ENCODE measurements at regions not wholly inside any gene's neighbourhood (a gene's known extent, or its start where the extent isn't known, plus 50 kb on each side); places are given as distances from the start of the nearest gene placed in this dataset.
"Not testable (repeated sequence)": the region's sequence is repeated elsewhere in the genome, so short reads cannot be mapped to it uniquely, and the experiment has no call there.

DNA sequence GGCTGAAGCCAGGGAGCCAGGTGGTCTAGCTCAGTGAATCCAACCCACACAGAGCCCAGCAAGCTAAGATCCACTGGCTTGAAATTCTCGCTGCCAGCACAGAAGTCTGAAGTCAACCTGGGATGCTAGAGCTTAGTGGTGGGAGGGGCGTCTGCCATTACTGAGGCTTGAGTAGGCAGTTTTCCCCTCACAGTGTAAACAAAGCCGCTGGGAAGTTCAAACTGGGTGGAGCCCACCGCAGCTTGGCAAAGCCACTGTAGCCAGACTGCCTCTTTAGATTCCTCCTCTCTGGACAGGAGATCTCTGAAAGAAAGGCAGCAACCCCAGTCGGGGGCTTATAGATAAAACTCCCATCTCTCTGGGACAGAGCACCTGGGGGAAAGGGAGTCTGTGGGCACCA, 452.1 kb downstream of the NR4A2 start:
- not testable (repeated sequence) for DNase-seq

DNA sequence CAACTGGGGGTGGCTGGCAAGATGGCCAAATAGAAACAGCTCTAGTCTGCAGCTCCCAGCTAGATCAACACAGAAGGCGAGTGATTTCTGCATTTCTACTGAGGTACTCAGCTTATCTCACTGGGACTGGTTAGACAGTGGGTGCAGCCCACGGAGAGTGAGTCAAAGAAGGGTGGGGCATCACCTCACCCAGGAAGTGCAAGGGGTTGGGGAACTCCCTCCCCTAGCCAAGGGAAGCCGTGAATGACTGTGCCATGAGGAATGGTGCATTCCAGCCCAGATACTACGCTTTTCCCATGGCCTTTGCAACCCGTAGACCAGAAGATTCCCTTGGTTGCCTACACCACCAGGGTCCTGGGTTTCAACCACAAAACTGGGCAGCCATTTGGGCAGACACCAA, 452.6 kb downstream of the NR4A2 start:
- not testable (repeated sequence) for DNase-seq

- DNase-seq, result no peak
These were observed 460.1 kb downstream of the NR4A2 start for GRCh38 chr2:155872396-155872795.

DNA sequence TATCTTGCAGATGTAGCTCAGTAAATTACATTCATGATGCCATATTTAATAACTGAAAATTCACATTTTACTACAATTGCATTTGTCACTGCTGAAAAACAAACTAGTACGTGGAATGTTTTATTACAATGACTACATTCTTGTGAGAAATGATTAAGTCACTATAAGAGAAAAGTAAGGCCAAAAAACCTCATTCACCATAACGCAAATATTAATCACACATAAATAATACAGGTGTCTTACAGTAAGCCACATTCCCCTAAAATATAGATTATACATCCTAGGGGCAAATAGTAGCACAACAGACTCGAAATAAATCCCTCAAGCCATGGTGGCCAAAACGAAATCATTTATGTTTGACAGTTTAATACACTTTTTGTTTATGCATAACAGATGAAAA, 460.6 kb downstream of the NR4A2 start:
- no peak for DNase-seq

DNA sequence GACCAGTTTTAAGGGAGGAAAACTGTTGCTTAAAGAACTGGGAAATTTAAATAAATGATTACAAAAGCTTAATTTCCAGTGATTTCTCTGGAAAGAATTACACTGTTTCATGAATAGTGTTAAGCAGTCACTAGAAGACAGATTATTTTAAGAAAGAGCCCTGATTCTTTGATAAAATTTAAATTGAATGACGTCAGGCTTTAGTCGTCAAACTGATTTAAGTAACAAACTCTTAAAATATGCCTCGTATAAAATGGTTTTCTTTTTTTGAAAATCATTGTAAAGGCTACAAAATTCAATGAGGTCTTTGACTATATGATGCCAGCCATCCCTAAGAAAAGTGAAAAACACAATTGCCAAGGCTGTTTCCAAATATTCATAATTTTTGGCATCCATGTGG, 465.0 kb downstream of the NR4A2 start:
- DNase-seq, result no peak

DNA sequence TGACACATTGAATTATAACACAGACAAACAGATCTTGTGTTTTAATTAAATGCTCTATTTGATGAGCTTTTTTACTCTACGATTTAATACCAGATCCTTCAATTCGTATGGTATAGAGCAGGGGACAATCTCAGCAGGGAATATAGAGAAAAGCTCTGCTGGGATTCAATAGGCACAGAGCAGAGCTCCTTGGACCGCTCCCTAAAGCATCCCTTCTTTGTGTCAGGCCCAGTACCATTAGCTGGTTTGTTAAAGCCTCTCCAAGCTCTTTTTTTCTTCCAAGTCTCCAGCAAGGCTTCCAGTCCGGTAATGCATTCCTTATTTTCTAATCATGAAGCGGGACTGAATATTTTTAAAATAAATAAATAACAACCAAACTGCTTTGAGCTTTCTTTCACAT, 466.0 kb downstream of the NR4A2 start:
- no peak for DNase-seq

DNA sequence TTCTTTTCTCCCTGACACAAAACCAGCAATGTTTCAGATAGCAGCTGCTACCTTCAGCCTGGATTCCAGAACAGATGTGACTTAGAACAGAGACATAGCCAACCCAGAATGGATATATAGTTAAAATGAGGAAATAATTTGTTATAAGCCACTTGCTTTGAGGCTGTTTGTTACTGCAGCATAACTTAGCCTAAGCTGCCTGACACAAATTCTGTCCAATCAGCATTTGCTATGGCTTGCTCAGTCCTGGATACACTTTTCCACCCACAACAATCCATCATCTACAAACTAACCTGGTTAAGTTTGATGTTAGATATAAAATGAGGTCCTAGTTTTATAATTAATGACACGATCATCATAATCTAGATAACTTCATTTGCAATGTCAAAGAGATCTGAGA, 480.4 kb downstream of the NR4A2 start:
- DNase-seq, result no peak

GRCh38 chr2:155846259-155846658, 486.3 kb downstream of the NR4A2 start:
- no peak for DNase-seq

- DNase-seq, result no peak
These were observed 488.1 kb downstream of the NR4A2 start for GRCh38 chr2:155844461-155844860.

DNA sequence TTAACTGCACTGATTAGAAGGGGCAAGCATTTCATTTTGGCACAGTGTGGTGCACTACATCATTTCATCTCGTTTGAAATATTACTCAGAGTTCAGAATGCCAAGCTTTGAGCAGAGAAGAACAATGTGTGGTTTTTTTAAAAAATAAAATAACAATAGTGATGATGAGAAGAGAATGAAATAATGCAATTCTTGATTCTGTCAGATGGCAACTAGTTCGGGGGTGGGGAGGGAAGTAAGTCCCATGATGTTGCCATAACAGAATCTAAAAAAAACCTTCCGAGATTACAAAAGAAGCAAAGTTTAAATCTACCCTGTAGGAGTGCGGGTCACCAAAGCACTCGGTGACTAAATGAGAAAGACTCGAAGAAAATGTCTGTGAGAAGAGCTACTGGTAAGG, 490.4 kb downstream of the NR4A2 start:
- DNase-seq, result no peak

GRCh38 chr2:155841442-155841841, 491.1 kb downstream of the NR4A2 start:
- DNase-seq, result no peak

- DNase-seq, result no peak
These were observed 491.9 kb downstream of the NR4A2 start for GRCh38 chr2:155840661-155841060.

DNA sequence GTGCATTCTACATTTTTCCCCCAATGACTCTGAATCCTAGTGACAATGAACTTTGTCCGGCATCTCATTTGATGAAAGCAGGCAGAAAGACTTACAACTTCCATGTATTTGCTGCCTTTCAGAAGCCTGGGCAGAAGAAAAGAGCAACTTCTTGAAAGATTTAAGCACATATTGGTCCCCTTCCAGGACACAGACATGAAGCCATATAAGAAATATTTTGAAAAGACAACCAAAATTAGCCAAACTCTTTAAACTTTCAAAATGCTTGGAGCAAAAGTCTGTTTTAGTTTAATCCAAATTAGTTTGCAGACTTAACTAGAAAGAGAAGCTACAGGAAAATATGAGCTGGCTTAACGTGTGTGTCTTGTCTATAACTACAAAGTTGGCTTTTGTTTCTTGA, 492.5 kb downstream of the NR4A2 start:
- no peak for DNase-seq

DNA sequence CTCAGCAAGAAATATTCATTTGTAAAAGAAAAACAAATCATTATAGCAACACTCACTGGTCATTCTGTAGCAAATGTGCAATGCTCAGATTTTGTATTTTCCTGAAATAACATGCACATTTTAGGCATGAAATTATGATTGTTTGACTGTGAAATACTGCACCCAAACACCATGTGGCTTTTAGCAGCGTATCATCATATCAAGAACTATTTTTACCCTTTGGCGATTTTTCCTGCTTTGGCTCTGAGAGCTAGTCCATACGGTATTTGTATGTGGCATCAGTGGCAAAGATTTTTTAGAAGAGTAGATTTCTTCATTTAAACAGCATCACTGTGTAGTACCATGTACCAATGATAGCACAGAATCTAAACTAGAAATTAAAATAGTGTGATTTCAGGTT, 493.1 kb downstream of the NR4A2 start:
- DNase-seq, result no peak

DNA sequence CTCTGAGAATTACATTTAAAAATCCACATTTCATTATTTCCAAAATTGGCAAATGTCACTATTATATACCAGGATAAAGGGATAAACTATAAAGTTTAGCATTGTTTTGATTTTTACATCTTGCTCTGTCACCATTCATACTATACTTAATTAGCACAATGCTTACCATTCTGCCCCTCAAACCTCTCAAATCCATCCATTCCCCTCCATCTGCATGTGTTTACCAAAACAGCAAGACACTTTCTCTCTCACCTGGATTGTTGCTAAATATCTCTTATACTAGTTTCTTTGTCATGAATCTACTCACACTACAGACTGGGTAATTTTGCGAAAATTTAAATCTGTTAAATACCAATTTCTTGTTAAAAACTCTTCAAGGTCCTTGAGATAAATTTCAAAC, 496.1 kb downstream of the NR4A2 start:
- no peak for DNase-seq

DNA sequence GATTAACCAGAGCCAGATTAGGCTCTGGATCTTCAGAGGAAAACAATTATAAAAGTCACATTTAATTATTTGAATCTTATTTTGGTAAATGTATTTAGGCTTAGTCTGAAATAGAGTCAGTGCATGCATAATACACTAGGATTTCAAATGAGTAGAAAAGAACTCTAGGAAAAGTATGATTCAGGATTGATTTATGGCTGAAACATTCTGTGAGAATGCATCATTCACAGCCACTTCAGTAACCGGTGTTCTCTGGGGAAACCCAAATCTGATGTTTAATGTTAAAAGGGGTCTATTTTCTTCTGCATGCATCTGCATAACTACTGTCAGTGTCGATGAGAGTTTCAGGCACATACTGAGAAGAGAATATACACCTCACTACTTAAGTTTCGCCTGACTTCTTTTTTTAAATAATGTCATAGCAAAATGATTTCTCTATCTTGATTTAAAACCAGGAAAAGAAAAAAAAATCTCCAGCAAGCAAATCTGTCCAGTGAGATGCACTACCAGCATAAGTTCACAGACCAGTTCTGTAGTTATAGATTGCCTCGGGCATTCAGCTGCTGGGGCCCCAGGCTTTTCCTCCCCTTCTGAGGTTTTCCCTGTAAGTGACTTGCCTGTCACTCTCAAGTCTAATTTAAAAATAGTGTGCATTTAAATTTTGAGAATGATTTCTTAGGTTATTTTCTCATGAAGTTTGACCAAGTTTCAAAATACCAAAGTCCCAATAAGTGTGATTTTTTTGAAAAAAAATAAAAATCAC, 501.5 kb downstream of the NR4A2 start:
- no peak for DNase-seq

DNA sequence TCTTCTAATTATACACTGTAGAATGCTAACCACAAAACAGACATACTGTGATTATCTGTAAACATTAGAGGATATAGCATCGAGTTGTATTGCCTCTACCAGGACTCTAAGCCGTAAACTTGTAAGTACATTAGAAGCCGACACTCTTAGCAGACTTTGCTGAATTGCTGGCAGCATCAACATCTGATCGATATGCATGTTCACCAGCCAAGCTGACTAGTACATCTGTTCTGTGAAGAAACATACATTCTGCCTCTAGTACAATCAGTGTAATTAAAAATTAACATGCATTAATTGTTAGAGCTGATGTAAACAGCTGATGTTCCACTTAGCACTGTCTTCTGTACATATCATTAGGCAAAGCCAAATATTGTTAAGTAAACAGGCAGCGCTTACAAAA, 502.2 kb downstream of the NR4A2 start:
- no peak for DNase-seq

- DNase-seq, result no peak
These were observed 506.6 kb downstream of the NR4A2 start for GRCh38 chr2:155825876-155826275.

DNA sequence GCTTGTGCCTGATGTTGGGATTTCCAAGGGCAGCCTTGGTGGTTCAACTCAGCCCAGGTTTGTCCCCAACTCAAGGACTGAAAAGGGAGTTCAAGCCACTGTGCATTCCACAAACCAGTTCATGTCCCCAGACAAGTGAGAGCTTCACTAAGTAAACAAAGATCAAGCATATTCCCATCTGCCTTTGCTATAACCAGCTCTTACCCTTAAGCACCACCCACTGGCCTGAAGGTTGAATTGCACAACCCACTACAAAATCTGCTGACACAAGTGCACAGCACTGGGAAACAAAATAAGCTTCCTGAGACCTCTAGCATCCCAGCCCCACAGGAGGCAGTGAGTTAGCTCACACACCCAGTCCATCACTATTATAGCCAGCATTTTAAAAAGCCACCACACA, 516.7 kb downstream of the NR4A2 start:
- DNase-seq, result no peak

- DNase-seq, result no peak
These were observed 517.2 kb downstream of the NR4A2 start for GRCh38 chr2:155815275-155815674.

DNA sequence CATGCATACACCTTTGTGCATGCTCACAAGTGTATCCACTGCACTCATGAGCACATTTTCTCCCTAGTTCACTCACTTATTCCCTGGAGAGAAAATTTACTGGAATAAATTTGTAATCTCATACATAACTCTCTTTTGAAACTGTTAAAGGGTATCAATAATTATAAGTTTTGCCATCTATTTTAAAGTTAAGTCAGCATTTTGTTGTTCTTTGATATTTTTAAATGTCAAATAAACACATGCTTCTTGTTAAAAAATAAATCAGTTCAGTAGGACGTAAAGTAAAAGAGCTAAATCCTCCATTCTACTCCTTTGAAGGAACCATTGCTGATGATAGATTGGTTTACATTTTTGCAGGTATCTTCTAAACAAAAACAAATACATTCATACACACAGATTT, 522.1 kb downstream of the NR4A2 start:
- DNase-seq, result no peak

GRCh38 chr2:155802888-155803287, 529.6 kb downstream of the NR4A2 start:
- no peak for DNase-seq

GRCh38 chr2:155792666-155793065, 539.9 kb downstream of the NR4A2 start:
- no peak for DNase-seq

- no peak for DNase-seq
These were observed 562.0 kb downstream of the NR4A2 start for GRCh38 chr2:155770516-155770915.

GRCh38 chr2:155766342-155767115, 566.0 kb downstream of the NR4A2 start:
- DNase-seq, result no peak
